GM20431 (cell line): ENCODE measurements at regions not wholly inside any gene's neighbourhood (a gene's known extent, or its start where the extent isn't known, plus 50 kb on each side); places are given as distances from the start of the nearest gene placed in this dataset.
"Not testable (repeated sequence)": the region's sequence is repeated elsewhere in the genome, so short reads cannot be mapped to it uniquely, and the experiment has no call there.

ENCODE experiments used
- in situ Hi-C: fragments of 300-500 bp; cut with MseI, MboI; formaldehyde crosslinking; loops from one replicate; pipeline ENCODE4 v1.15.0; 2020; ENCODE audit warnings: low sequenced_read_pairs; ENCODE audit not compliant: unreplicated experiment

DNA sequence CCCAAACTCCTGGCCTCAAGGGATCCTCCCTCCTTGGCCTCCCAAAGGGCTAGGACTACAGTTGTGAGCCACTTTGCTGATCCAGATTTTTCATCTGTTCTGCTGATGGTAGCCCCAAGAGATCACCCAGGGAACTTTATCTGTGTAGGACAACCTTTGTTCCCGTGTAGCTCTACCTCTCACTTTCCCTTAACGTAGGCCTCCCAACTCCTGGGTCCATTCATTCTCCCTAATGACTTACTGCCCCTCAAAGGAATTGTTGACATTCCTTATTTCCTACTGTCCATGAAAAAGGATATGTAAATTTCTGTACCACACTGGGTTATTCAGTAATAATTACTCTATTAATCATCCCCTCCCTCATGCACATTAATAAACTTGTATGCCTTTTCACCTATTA is 51.0 kb upstream of the PHF24 start:
- in situ Hi-C loops = loop anchor here (10.0 kb wide), 1 partner anchor 78 kb away; the partner anchor contains the start of gene DNAJB5

DNA sequence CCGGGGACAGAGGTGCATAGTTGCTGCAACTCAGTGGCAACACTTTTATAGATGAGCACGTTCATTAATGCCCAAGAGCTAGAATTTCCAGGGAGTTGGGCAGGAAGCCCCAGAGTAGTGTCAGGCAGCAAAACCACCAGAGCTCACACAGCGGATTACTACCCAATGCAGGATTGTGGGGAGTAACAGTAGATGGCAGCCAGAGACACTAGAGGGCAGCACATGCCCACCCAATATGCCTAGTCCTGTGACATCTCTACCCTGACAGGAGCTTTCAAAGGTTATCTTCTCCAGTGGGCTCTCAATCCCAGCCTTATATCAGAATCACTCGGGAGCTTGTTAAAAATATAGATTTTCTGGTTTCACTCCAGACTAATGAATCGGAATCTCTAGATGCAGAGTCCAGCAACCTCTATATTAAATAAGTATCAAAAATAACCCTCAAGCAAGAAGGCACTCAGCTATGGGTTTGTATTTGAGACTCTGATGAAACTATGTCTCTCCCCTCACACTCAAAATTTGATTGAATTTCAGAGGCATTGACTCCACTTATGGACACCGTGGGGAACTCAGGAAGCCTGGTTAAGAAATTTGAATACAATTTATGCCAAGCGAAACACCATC is 58.4 kb upstream of the PHF24 start:
- in situ Hi-C loops = loop anchor here (10.0 kb wide), 1 partner anchor 85 kb away; the partner anchor contains the start of gene DNAJB5

DNA sequence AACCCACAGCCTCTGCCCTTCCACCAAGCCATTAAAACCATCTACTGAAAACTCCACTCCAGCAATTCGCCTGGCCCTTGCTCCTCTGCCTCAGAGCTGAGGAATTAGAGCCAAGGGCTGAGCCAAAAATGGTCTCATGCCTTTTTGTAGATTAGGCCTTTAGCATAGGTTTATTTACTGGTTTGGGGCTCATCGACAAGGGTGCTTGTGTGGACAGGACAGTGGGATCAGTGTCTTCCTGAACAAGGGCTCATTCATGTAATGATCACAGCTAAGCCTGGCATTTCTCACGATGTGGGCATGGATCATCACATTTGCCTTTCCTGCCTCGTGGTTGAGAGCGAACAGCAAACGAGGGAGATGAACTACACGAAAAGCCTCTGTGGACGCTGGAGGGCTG is 59.2 kb upstream of the PHF24 start:
- in situ Hi-C loops = no loop called here

DNA sequence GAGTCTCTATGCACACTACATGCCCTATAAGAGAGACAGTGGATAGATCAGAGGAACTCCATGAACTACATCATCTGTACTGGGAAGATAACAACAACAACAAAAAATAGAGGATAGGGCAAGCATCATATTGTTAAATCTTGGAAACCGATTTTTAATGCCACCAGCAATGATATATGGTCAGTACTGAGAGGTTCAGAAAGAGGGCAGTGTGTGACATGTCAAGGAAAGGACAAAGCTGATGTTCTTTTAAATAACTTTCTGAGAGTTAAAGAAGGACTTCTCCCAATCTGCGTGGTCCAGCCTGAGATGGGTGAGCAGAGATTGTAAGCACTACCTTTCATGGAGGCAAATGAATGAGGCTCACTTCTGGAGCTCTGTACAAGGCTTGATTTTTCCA is 62.0 kb upstream of the PHF24 start:
- in situ Hi-C loops = no loop called here

DNA sequence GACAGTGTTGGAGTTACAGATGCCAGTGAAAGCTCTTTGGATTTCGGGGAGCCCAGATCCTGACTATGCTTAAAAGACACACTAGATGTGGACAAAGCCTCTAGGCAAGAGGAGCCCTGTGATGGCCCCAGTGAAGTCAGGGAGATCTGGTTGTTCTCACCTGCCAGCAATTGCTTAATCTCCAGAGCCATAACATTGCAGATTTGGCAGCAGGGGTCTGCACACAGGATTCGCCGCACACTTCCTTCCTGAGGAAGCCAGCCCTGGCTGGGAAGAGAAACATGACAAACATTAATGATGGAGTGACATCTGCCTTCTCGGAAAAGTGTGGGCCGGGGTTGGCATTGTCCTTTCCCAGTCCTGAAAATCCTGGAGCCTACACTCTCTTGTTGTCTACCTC is 65.2 kb upstream of the PHF24 start:
- in situ Hi-C loops = no loop called here

DNA sequence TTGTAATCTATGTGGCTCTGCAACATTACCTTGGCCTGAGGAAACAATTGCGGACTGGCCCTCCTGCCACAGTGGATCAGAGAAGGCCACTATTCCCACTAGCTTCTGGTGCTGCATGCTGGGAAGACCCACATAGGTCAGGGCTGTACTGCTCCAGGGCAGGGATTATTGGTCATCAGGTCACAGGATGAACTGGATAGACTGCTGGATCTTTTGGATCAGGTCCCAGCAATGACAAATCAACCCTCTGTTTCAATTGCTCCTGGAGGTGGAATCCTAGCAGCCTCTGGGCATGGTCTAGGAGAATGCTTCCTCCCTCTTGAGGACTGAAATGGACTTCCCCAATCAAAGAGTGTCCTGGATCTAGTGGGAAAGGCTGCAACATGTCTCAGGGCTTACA is 66.7 kb upstream of the PHF24 start:
- in situ Hi-C loops = no loop called here

DNA sequence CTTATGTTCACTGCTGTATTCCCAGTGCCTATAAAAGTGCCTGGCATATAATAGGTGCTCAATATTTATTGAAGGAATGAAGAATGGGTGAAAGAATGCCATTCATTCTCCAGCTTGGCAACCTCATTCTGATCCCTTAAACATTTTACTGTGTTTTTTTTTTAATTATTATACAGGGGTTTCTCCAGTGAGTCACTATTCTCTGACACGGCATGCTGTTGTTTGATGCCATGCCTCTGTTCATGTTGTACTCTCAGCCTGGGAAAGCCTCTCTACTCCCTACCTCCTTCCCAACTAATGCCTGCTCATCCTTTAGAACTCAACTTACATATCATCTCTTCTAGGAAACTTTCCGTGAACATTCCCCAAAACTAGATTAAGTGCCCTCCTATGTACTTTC is 70.2 kb upstream of the PHF24 start:
- in situ Hi-C loops = no loop called here

DNA sequence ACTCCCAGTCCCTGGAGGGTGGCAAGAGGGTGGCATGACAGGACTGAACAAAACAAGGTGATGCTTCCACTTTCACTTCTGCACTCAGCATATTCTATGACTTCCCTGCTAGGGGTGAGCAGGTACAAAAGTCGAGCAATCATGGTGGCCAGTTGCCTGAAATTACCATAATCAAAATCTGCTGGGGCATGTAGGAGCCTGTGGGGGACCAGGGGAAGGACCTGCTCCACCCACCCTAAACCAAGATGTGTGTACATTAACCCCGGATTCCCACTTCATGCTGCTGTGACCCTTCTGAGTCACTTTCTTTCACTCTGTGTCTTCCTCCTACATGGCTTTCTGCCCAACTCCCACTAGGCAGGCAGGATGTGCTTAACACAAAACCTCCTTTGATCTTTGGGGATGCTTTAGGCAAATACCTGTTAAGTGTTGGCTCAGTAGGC is 73.3 kb upstream of the PHF24 start:
- in situ Hi-C loops = no loop called here

DNA sequence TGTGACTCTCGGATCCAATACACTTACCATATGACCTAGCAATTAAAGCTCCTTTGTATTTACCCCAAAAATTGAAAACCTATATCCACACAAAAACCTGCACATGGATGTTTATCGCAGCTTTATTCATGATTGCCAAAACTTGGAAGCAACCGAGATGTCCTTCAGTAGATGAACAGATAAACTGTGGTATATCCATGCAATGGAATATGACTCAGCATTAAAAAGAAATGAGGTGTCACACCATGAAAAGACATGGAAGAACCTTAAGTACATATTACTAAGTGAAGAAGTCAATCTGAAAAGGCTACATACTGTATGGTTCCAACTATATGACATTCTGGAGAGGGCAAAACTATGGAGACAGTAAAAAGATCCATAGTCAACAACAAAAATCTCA is 82.0 kb upstream of the PHF24 start:
- in situ Hi-C loops = no loop called here

DNA sequence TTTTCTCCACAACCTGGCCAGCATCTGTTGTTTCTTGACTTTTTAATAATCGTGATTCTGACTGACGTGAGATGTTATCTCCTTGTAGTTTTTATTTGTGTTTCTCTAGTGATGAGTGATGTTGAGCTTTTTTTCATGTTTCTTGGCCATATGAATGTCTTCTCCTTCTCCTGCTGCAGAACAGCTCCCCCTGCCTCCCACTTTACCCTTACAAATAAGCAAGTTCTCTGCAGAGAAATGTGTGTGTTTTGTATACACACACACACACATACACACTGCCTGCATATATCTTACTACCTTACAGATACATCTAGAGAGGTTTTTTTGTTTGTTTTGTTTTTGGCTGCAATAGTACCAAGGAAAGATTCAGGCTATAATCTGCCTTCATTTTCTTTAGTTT is 88.7 kb upstream of the PHF24 start:
- in situ Hi-C loops = no loop called here

DNA sequence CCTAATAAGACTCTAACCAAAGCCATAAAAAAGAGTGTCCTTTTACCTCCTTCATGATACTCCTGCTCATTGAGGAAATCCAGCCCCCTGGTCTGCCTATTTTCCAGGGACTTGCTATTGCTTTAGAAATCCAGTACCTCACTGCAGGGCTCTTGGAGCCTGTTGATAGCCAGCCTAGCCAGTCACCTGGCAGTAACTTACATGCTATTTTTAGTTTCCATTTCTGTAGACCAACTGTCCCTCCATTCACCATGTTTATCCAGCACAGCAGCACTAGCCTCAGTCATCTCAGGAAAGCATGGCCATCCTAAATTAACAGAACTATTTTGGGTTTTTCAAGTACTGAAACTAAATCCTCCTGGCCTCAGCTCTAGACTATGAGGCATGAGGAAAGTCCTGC is 91.5 kb upstream of the PHF24 start:
- in situ Hi-C loops = no loop called here

DNA sequence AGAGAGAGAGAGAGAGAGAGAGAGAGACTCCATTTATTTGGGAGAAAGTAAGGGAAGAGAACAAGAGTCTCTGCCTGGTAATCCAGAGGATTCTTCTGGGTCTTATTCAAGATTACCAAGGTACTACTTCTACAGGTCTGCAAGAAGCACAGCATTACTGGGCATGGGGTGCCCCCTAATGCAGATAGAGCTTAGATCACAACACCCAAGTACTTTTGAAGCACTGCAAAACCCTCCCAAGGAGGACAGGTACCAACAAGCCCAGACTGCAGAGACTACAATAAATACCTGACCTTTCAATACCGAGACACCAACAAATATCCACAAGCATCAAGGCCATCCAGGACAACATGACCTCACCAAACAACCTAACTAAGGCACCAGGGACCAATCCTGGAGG is 94.7 kb upstream of the PHF24 start:
- in situ Hi-C loops = no loop called here

DNA sequence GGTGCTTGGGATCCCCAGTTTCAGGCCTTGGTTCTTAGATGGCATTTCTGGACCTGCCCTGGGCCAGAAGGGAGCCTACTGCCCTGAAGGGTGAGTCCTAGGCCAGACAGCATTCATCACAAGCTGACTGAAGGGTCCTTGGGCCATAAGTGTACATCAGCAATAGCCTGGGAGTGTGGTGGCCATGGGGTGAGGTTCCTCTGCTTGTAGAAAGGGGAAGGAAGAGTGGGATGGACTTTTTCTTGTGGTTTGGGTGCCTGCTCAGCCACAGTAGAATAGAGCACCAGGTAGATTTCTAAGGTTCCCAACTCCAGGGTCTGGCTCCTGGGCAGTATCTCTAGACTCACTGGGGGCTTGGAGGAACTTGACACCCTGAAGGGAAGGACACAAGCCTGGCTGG is 95.2 kb upstream of the PHF24 start:
- in situ Hi-C loops = no loop called here

DNA sequence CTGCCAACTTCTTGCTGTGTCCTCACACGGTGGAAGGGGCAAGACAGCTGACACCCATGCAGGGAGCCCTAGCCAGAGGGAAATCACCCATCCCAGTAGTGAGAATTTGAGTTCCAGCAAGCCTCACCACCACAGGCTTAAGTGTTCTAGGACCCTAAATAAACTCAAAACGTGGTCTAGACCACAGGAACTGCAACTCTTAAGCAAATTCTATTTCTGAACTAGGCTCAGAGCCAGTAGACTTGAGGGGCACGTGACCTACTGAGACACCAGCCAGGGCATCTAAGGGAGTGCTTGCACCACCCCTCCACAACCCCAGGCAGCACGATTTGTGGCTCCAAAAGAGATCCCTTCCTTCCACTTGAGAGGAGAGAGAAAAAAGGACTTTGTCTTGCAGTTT is 96.0 kb upstream of the PHF24 start:
- in situ Hi-C loops = no loop called here

DNA sequence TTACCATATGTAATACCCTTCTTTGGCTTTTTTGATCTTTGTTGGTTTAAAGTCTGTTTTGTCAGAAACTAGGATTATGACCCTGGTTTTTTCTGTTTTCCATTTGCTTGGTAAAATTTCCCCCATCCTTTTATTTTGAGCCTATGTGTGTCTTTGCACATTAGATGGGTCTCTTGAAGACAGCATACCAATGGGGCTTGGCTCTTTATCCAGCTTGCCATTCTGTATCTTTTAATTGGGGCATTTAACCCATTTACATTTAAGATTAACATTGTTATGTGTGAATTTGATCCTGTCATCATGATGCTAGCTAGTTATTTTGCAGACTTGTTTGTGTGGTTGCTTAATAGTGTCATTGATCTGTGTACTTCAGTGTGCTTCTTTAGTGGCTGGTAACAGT is 103.1 kb upstream of the PHF24 start:
- in situ Hi-C loops = not testable (repeated sequence)

DNA sequence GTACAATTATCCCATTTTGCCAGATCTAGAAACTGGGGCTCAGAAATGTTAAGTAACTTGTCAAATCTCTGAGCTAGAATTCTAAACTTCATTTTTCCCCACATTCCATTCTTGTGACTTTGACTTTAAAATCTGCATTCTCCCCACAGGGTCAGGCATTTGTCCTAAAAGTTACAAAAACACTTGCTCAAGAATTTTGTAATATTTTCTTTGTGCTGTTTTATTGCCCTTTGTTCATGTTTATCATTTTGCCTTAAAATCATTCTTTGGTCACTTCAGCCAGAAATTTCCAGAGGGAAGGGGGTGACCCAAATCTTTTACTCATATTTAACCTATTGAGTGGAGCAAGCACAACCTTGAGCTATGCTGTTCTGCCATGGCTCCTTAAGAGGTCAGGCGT is 120.1 kb upstream of the CCL21 start:
- in situ Hi-C loops = no loop called here

DNA sequence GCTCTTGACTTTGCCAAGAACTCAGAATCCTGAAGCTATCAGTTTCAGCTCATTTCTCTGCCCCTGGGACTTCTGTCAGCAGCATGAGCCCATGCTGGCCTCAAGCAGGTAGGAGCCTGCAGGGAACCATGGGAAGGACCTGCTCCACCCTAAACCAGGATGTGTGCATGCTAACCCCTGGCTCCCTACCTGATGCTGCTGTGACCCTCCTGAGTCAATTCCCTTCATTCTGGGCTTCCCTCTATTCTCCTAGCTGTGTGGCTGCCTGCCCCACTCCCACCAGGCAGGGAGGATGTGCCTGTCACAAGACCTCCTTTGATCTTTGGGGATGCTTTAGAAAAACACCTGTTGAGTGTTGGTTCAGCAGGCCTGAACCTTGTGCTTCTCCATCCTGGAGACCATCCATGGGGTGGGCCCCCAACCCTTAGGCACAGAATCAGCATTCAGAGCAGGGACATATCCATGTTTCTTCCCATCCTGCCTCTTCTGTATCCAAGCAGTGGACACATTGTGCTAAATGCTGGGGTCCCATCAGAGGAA is 117.1 kb upstream of the CCL21 start:
- in situ Hi-C loops = no loop called here

DNA sequence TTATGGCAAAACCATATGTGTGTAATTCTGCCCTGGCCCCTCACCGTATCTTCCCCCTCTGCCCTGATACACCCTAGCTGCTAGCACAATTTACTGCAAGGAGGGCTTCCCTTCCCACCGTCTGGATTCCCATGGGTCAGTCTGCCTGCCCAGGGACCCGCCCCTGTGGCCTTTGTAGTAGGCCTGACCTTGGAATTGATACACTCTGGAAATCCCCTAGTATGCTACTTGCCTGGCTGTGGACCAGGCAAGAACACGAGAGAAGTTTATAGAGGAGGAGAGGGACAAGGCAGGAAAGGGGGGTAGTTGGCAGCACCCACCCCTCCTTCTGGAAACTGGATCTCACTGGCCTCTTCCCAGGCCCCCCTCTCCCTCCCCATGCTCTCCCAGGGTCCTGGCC is 115.8 kb upstream of the CCL21 start:
- in situ Hi-C loops = no loop called here

DNA sequence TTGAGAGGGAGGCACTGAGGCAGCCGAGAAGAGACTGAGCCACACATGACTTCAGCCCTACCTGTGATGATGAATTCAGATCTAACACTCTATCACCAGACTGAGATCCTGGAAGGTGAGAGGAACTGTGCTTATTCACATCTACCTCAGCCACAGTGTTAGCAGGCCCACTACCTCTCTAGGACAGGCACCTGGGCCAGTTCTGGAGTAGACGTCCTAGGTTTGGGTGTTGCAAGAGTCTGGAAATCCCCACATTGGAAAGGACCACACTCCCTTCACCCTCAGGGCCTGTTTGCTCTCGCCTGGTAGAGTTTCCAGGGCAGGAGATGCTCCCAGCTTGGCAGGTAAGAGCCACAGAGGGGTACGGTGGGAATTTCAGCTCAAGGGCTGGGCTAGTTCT is 113.8 kb upstream of the CCL21 start:
- in situ Hi-C loops = no loop called here

DNA sequence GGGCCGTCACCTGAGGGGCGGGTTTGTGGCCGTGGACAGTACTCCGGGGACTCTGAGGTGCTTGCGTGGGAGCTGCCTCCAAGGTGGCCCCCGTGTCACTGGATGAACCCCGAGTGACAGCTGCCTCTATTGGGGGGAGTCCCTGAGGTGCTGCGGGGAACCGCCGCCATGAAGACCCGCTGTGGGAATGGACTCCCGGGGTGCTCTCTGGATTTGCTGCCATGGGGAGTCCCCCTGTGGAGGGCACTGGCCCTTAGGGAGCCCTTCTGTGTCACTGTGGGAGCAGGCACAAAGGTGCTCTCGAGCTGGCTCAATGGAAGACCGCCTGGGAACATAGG is 100.2 kb upstream of the CCL21 start:
- in situ Hi-C loops = no loop called here

DNA sequence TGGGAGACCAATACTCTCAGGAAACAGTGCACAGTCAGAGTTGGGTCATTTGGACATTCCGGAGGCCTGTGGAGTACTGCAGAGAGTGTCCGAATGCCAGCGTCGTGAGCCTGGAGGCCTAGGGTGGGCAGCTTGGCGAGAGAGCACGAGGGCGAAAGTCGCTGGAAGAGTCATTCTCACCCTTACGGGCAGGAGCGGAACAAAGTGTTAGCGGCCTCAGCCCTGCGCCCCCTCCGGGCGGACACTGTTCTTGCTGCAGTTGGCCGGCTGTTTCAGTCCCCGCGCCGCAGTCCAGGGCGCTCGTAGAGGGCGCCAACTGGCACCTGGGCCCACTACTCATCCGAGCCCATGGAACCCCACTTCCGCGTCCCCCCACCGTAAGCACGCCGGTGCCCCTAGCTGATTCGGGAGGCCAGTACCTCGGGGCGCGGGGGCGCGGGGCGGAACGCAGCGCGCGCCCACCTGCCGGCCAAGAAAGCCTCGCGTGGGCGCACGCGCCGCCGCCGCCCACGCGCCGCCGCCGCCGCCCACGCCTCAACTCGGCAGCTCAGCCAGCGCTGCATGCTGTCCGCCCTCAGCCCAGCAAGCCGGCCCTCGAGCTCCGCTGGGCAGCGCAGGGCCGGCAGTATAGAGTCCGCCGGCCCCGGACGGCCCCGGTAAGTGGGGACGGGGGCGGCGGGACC is 99.7 kb upstream of the CCL21 start:
- in situ Hi-C loops = no loop called here

DNA sequence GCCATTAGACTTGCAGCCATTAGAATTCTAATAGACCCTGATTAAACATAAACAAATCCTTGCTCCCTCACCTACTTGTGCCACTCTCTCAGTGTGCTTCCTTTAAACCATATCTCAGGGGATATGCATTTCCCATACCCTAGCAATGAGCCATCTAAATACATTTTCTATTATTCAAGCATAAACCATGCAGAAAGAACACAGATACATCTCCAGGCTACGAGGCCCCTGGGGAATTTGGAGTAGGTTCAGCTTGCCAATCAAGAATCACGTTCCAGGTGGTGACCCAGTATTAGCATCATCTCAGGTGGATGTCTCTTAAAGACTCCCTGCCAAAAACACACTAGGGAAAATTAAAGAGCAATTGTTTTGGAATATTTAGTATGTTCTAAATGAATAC is 93.0 kb upstream of the CCL21 start:
- in situ Hi-C loops = no loop called here
